Heart right ventricle (tissue), 16 donors: ENCODE measurements at regions not wholly inside any gene's neighbourhood (a gene's known extent, or its start where the extent isn't known, plus 50 kb on each side); places are given as distances from the start of the nearest gene placed in this dataset.
A peak's percentile ranks its signal among the peaks of the same experiment; 100 is the strongest.

Source experiments
- ATAC-seq, 8 donors: fragments of 200-7000 bp; cut with Tn5 transposase; one replicate each; pipeline ENCODE4 v1.9.1; 2020; ENCODE audit warnings: mild to moderate bottlenecking in 8 of 8, moderate library complexity in 8 of 8, moderate number of reproducible peaks in 1 of 8
- DNase-seq, 2 donors: peaks; one replicate each; pipeline ENCODE4 v3.0.0-alpha.2; 2020
- H3K27ac ChIP-seq, 10 donors: fragments of 200-600 bp; sonication (generic) in 2 of 10; one replicate each; pipeline versions ENCODE4 v1.5.0 to v1.8.0; 2020 to 2022; ENCODE audit warnings: mild to moderate bottlenecking in 3 of 10
- H3K27me3 ChIP-seq, 7 donors: fragments of 200-600 bp; one replicate each; pipeline ENCODE4 v1.8.0; 2021 to 2022; ENCODE audit warnings: mild to moderate bottlenecking in 2 of 7
- H3K36me3 ChIP-seq, 9 donors: fragments of 200-600 bp; sonication (generic) in 1 of 9; one replicate each; pipeline versions ENCODE4 v1.5.0 to v1.8.0; 2020 to 2022; ENCODE audit warnings: mild to moderate bottlenecking in 2 of 9
- H3K4me1 ChIP-seq, 9 donors: fragments of 200-600 bp; sonication (generic) in 1 of 9; one replicate each; pipeline versions ENCODE4 v1.5.0 to v1.8.0; 2020 to 2022; ENCODE audit warnings: mild to moderate bottlenecking in 4 of 9
- H3K4me3 ChIP-seq, 10 donors: fragments of 200-600 bp; sonication (generic) in 2 of 10; one replicate each; pipeline versions ENCODE4 v1.5.0 to v1.8.0; 2020 to 2022; ENCODE audit warnings: mild to moderate bottlenecking in 7 of 10, moderate library complexity in 2 of 10
- H3K9me3 ChIP-seq, 11 donors: fragments of 200-600 bp in 10 of 11; sonication (generic) in 2 of 11; one replicate each; pipeline versions ENCODE4 v1.5.0 to v1.8.0; 2013 to 2022; ENCODE audit warnings: mild to moderate bottlenecking in 2 of 11, control low read depth in 1 of 11, moderate library complexity in 1 of 11
- CTCF ChIP-seq, 9 donors: fragments of 200-600 bp; sonication (generic) in 2 of 9; IDR thresholded peaks; one replicate each; pipeline versions ENCODE4 v1.5.0 to v1.8.0; 2021 to 2022; ENCODE audit warnings: antibody characterized with exemption in 9 of 9, mild to moderate bottlenecking in 5 of 9, moderate library complexity in 1 of 9
- WGBS, 2 donors: extraction: QIAGEN DNeasy Blood & Tissue Kit; methylation state at CpG; one replicate each; pipeline ENCODE4 v1.1.7; 2013; ENCODE audit warnings: inconsistent platforms in 1 of 2; 5-methylcytosine and 5-hydroxymethylcytosine counted together
- intact Hi-C, 10 donors: fragments of 100-400 bp; cut with DNase I; formaldehyde crosslinking; loops; one replicate each; pipeline versions ENCODE4 v1.11.1 to v1.14.2; 2022
- donor health status: Arrhythmogenic right ventricular cardiomyopathy.
- donor health status: ischemic (EF 13 %, LVEDD 7.1; RV severe dilation, severe dysfunction).
- donor health status: healthy with polysubstance abuse.
- donor health status: DM: no; HTN: yes; CAD: no.
- donor health status: DM: no; HTN: no; CAD: no.
- donor health status: ischemic (EF 25% LVEDD 6.9; RV normal size, moderate dysfunction).
- donor health status: ischemic (EF 25% LVEDD 5.7; RV mildly dilated, moderate dysfunction).
- donor health status: healthy.
- donor health status: DM: yes; HTN: yes; CAD: no.
- donor health status: Ischemic cardiomyopathy.
- donor health status: ischemic (EF 35%, LVEDD 5.7; RV mildly dilated, moderate dysfunction).
- donor health status: nonischemic (EF 11% LVEDD 7.7; RV severe dilation, severe dysfunction).
- donor health status: DM: yes; HTN: yes; CAD: no.
- donor health status: PGD.
- donor health status: ischemic (EF 29% LVEDD 5.4; RV normal size, mild dysfunction).
- donor health status: nonischemic (EF 23%, LVEDD 6.1; RV moderate dilation, normal function).

GRCh38 chr5:43851741-43852140 is 248.8 kb downstream of the NNT start:
- TF ChIP-seq CTCF (IDR thresholded peaks at IDR 0.05): no peak
- Histone ChIP-seq H3K27me3 (no peaks in the 10 kb centered on the region), H3K9me3 (no peaks in the 10 kb centered on the region), H3K27ac (no peak overlapping the region), H3K36me3 (no peaks in the 10 kb centered on the region), H3K4me1 (peaks cover 0 to 24% (median 13%) of the 10 kb centered on the region in 9 donors), H3K4me3 (no peak overlapping the region)
- no peak for DNase-seq
- intact Hi-C loops: no loop called here
- no peak for ATAC-seq
- WGBS, 2 donors: 84 to 86% methylated on average over 7 of the region's 7 CpGs

- intact Hi-C loops: no loop called here
- WGBS, 2 donors: 59 to 74% methylated on average over 4 of the region's 4 CpGs
- H3K9me3 ChIP-seq: no peaks in the 10 kb centered on the region
- H3K4me1 ChIP-seq: peaks cover 0 to 3% (median 0%) of the 10 kb centered on the region in 9 donors
- H3K4me3 ChIP-seq: no peak overlapping the region
- ATAC-seq (peak in 4 of 8 donors; percentile 30 to 69 (median 56)), DNase-seq (peak in 1 of 2 donors; percentile 9)
- no peaks in the 10 kb centered on the region for H3K36me3 ChIP-seq
- no peaks in the 10 kb centered on the region for H3K27me3 ChIP-seq
- H3K27ac ChIP-seq: peak overlapping the region in 2 of 10 donors; percentile 23 to 61
- TF ChIP-seq CTCF (IDR thresholded peaks at IDR 0.05): no peak
These were observed 237.6 kb downstream of the NNT start for GRCh38 chr5:43840424-43841125.

GRCh38 chr5:43839218-43839617 is 236.2 kb downstream of the NNT start:
- H3K27ac ChIP-seq: peak overlapping the region in 1 of 10 donors; percentile 61
- H3K9me3 ChIP-seq: no peaks in the 10 kb centered on the region
- H3K36me3 ChIP-seq: no peaks in the 10 kb centered on the region
- H3K4me1 ChIP-seq: peaks cover 0 to 3% (median 0%) of the 10 kb centered on the region in 9 donors
- no peak for DNase-seq
- no peak overlapping the region for H3K4me3 ChIP-seq
- no peaks in the 10 kb centered on the region for H3K27me3 ChIP-seq
- intact Hi-C loops: no loop called here
- ATAC-seq: peak in 2 of 8 donors; percentile 48 to 63
- no peak for TF ChIP-seq CTCF (IDR thresholded peaks at IDR 0.05)

- intact Hi-C loops: no loop called here
- Histone ChIP-seq H3K36me3 (no peaks in the 10 kb centered on the region), H3K27ac (no peak overlapping the region), H3K4me3 (no peak overlapping the region), H3K9me3 (no peaks in the 10 kb centered on the region), H3K27me3 (no peaks in the 10 kb centered on the region), H3K4me1 (peaks cover 0 to 3% (median 0%) of the 10 kb centered on the region in 9 donors)
- ATAC-seq: no peak
- WGBS, 2 donors: 79 to 85% methylated on average over 1 of the region's 1 CpG
- DNase-seq: no peak
- TF ChIP-seq CTCF (IDR thresholded peaks at IDR 0.05): no peak
These were observed 235.0 kb downstream of the NNT start for GRCh38 chr5:43837996-43838395.
